PC-3 (cell line): ENCODE measurements at regions not wholly inside any gene's neighbourhood (a gene's known extent, or its start where the extent isn't known, plus 50 kb on each side); places are given as distances from the start of the nearest gene placed in this dataset.

Source experiments
- EZH2phosphoT487 ChIP-seq: fragments of 300-600 bp; sonication (generic); IDR thresholded peaks from 2 replicates; pipeline ENCODE4 v1.6.1; 2018; ENCODE audit warnings: mild to moderate bottlenecking, antibody characterized with exemption, low read length, borderline replicate concordance
- TF ChIP-seq, protein P1 (sequence below): fragments of 300-600 bp; sonication (generic); conservative IDR thresholded peaks from 2 replicates; pipeline ENCODE4 v1.5.1; 2017; ENCODE audit warnings: antibody characterized with exemption, low read depth, mild to moderate bottlenecking, low read length

DNA sequence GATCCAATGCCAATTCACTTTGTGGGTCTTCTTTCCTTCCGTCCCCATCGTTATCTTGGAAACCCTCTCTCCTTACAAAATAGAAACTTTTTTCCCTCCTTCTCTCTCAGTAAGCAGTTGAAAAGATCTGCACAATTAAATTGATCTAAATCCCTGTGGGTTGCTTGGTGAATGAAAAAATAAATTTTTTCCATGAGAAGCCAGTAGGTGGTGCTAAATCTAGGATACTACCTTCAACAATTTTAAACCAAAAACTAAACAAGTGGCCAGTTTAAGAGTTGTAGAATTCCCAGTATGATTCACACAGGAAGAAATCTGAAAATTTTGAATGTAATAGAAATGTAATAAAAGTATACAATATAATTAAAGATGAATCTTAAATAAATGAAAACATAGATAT lies 990.3 kb upstream of the ZNF722 start:
- TF ChIP-seq, protein P1, sequence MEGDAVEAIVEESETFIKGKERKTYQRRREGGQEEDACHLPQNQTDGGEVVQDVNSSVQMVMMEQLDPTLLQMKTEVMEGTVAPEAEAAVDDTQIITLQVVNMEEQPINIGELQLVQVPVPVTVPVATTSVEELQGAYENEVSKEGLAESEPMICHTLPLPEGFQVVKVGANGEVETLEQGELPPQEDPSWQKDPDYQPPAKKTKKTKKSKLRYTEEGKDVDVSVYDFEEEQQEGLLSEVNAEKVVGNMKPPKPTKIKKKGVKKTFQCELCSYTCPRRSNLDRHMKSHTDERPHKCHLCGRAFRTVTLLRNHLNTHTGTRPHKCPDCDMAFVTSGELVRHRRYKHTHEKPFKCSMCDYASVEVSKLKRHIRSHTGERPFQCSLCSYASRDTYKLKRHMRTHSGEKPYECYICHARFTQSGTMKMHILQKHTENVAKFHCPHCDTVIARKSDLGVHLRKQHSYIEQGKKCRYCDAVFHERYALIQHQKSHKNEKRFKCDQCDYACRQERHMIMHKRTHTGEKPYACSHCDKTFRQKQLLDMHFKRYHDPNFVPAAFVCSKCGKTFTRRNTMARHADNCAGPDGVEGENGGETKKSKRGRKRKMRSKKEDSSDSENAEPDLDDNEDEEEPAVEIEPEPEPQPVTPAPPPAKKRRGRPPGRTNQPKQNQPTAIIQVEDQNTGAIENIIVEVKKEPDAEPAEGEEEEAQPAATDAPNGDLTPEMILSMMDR = 0 out of 2 replicates have a peak, but pooled peaks have one; percentile 27
- TF ChIP-seq EZH2phosphoT487 = no peak
